ENCODE measurements at regions not wholly inside any gene's neighbourhood (a gene's known extent, or its start where the extent isn't known, plus 50 kb on each side); places are given as distances from the start of the nearest gene placed in this dataset.
"Not testable (repeated sequence)": the region's sequence is repeated elsewhere in the genome, so short reads cannot be mapped to it uniquely, and the experiment has no call there.

- H3K4me2 ChIP-seq (ENCODE audit: low read length); H4K20me1 ChIP-seq (ENCODE audit: insufficient read depth); H3F3A ChIP-seq (ENCODE audit: insufficient read depth, low read length, poor library complexity, severe bottlenecking); H3K27ac ChIP-seq (ENCODE audit: low read length); H3K79me2 ChIP-seq (replicated peaks; ENCODE audit: insufficient read depth, low read length); H2AFZ ChIP-seq (ENCODE audit: low read depth, low read length); H3K27me3 ChIP-seq (ENCODE audit: insufficient read depth, low read depth, low read length); H3K9me3 ChIP-seq (ENCODE audit: low read length); H3K36me3 ChIP-seq (ENCODE audit: insufficient read depth, low read length); H3K9me2 ChIP-seq (ENCODE audit: insufficient read depth, low read length); H3K9ac ChIP-seq (ENCODE audit: low read length); H3K4me3 ChIP-seq (ENCODE audit: low read length): not testable (repeated sequence)
These were observed 95.3 kb upstream of the ATF7IP2 start for GRCh38 chr16:10290467-10291105.

- H2AFZ ChIP-seq (ENCODE audit: low read depth, low read length); H3K9me2 ChIP-seq (ENCODE audit: insufficient read depth, low read length); H3K79me2 ChIP-seq (replicated peaks; ENCODE audit: insufficient read depth, low read length); H3K4me3 ChIP-seq (ENCODE audit: low read length); H3K27me3 ChIP-seq (ENCODE audit: insufficient read depth, low read depth, low read length); H3K4me2 ChIP-seq (ENCODE audit: low read length); H3K9me3 ChIP-seq (ENCODE audit: low read length); H3K9ac ChIP-seq (ENCODE audit: low read length); H3K36me3 ChIP-seq (ENCODE audit: insufficient read depth, low read length); H4K20me1 ChIP-seq (ENCODE audit: insufficient read depth); H3K27ac ChIP-seq (ENCODE audit: low read length); H3F3A ChIP-seq (ENCODE audit: insufficient read depth, low read length, poor library complexity, severe bottlenecking): not testable (repeated sequence)
These were observed 93.7 kb upstream of the ATF7IP2 start for GRCh38 chr16:10292197-10292596.

GRCh38 chr16:10292976-10293375, 92.9 kb upstream of the ATF7IP2 start:
- H3K9me3 ChIP-seq (ENCODE audit: low read length); H2AFZ ChIP-seq (ENCODE audit: low read depth, low read length); H3F3A ChIP-seq (ENCODE audit: insufficient read depth, low read length, poor library complexity, severe bottlenecking); H3K27ac ChIP-seq (ENCODE audit: low read length); H3K27me3 ChIP-seq (ENCODE audit: insufficient read depth, low read depth, low read length); H3K4me3 ChIP-seq (ENCODE audit: low read length); H3K36me3 ChIP-seq (ENCODE audit: insufficient read depth, low read length); H3K4me2 ChIP-seq (ENCODE audit: low read length); H4K20me1 ChIP-seq (ENCODE audit: insufficient read depth); H3K9me2 ChIP-seq (ENCODE audit: insufficient read depth, low read length); H3K79me2 ChIP-seq (replicated peaks; ENCODE audit: insufficient read depth, low read length); H3K9ac ChIP-seq (ENCODE audit: low read length): not testable (repeated sequence)

- not testable (repeated sequence) for H3K36me3 ChIP-seq (ENCODE audit: insufficient read depth, low read length); H3K4me3 ChIP-seq (ENCODE audit: low read length); H3K27me3 ChIP-seq (ENCODE audit: insufficient read depth, low read depth, low read length); H3K9me3 ChIP-seq (ENCODE audit: low read length); H3K9me2 ChIP-seq (ENCODE audit: insufficient read depth, low read length); H2AFZ ChIP-seq (ENCODE audit: low read depth, low read length); H3K27ac ChIP-seq (ENCODE audit: low read length); H3K79me2 ChIP-seq (replicated peaks; ENCODE audit: insufficient read depth, low read length); H3K4me2 ChIP-seq (ENCODE audit: low read length); H3K9ac ChIP-seq (ENCODE audit: low read length); H4K20me1 ChIP-seq (ENCODE audit: insufficient read depth); H3F3A ChIP-seq (ENCODE audit: insufficient read depth, low read length, poor library complexity, severe bottlenecking)
These were observed 91.7 kb upstream of the ATF7IP2 start for GRCh38 chr16:10294153-10294552.

- no peak overlapping the region for H3K4me2 ChIP-seq (ENCODE audit: low read length)
- H3F3A ChIP-seq (ENCODE audit: insufficient read depth, low read length, poor library complexity, severe bottlenecking): no peaks in the 10 kb centered on the region
- H3K4me3 ChIP-seq (ENCODE audit: low read length): no peak overlapping the region
- H3K9me3 ChIP-seq (ENCODE audit: low read length): no peaks in the 10 kb centered on the region
- H2AFZ ChIP-seq (ENCODE audit: low read depth, low read length): no peak overlapping the region
- H4K20me1 ChIP-seq (ENCODE audit: insufficient read depth): no peaks in the 10 kb centered on the region
- no peaks in the 10 kb centered on the region for H3K36me3 ChIP-seq (ENCODE audit: insufficient read depth, low read length)
- H3K9ac ChIP-seq (ENCODE audit: low read length): no peak overlapping the region
- H3K9me2 ChIP-seq (ENCODE audit: insufficient read depth, low read length): no peaks in the 10 kb centered on the region
- H3K27me3 ChIP-seq (ENCODE audit: insufficient read depth, low read depth, low read length): no peaks in the 10 kb centered on the region
- H3K79me2 ChIP-seq (replicated peaks; ENCODE audit: insufficient read depth, low read length): no peaks in the 10 kb centered on the region
- H3K27ac ChIP-seq (ENCODE audit: low read length): no peak overlapping the region
- no peak for TF ChIP-seq MXI1 (conservative IDR thresholded peaks at IDR 0.05; ENCODE audit: poor library complexity, severe bottlenecking)
- TF ChIP-seq EP300 (conservative IDR thresholded peaks at IDR 0.05; ENCODE audit: poor library complexity, severe bottlenecking): no peak
- TF ChIP-seq SMC3 (conservative IDR thresholded peaks at IDR 0.05; ENCODE audit: poor library complexity): no peak
- no peak for TF ChIP-seq EZH2 (IDR thresholded peaks at IDR 0.05; ENCODE audit: borderline replicate concordance, insufficient read depth, low read length, poor library complexity, severe bottlenecking)
- no peak for TF ChIP-seq TAF1 (IDR thresholded peaks at IDR 0.05; ENCODE audit: low read depth)
- TF ChIP-seq REST (IDR thresholded peaks at IDR 0.05; ENCODE audit: borderline replicate concordance): no peak
- no peak for TF ChIP-seq RAD21 (conservative IDR thresholded peaks at IDR 0.05)
- TF ChIP-seq POLR2AphosphoS5 (IDR thresholded peaks at IDR 0.05): no peak
- TF ChIP-seq CTCF (IDR thresholded peaks at IDR 0.05; ENCODE audit: poor library complexity, severe bottlenecking): no peak
These were observed 88.9 kb upstream of the ATF7IP2 start for GRCh38 chr16:10296956-10297340.
